Stimulated activated naive CD8-positive, alpha-beta T cell treated with anti-CD3 and anti-CD28 coated beads, Interleukin-15, Interleukin-2, amounts not matched to agents 100 ng/mL and 50 ng/mL, for 24 hours (primary cell): ENCODE measurements at regions not wholly inside any gene's neighbourhood (a gene's known extent, or its start where the extent isn't known, plus 50 kb on each side); places are given as distances from the start of the nearest gene placed in this dataset.
"Not testable (repeated sequence)": the region's sequence is repeated elsewhere in the genome, so short reads cannot be mapped to it uniquely, and the experiment has no call there.

Experiments
- H3K27ac Mint-ChIP-seq: one replicate; pipeline ENCODE4 v1.8.0; 2021; ENCODE audit warnings: mild to moderate bottlenecking, mixed read lengths
- H3K27me3 Mint-ChIP-seq: one replicate; pipeline ENCODE4 v1.8.0; 2021; ENCODE audit warnings: mixed read lengths
- H3K36me3 Mint-ChIP-seq: one replicate; pipeline ENCODE4 v1.8.0; 2021; ENCODE audit warnings: low read depth, mixed read lengths
- H3K4me1 Mint-ChIP-seq: one replicate; pipeline ENCODE4 v1.8.0; 2021; ENCODE audit warnings: low read depth, mixed read lengths
- H3K4me3 Mint-ChIP-seq: one replicate; pipeline ENCODE4 v1.8.0; 2021; ENCODE audit warnings: mild to moderate bottlenecking, mixed read lengths
- H3K9me3 Mint-ChIP-seq: one replicate; pipeline ENCODE4 v1.8.0; 2021; ENCODE audit warnings: mixed read lengths

DNA sequence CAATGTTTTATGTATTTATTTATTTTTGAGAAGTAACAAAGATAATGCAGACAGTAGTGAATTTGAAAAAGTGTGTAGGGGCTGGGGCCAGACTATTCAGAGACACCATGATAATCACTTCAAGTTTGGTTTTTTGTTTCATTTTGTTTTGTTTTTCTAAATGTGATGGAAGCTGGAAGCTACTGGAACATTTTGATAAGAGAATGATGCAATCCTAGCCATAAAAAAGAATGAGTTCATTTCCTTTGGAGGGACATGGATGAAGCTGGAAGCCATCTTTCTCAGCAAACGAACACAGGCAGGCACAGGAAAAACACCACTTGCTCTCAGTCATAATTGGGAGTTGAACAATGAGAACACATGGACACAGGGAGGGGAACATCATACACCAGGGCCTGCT lies 706.6 kb upstream of the EPHA5 start:
- no peak overlapping the region for H3K27ac Mint-ChIP-seq
- no peaks in the 10 kb centered on the region for H3K4me1 Mint-ChIP-seq
- no peaks in the 10 kb centered on the region for H3K27me3 Mint-ChIP-seq
- H3K36me3 Mint-ChIP-seq, result no peaks in the 10 kb centered on the region
- no peak overlapping the region for H3K4me3 Mint-ChIP-seq
- peaks cover 8% of the 10 kb centered on the region for H3K9me3 Mint-ChIP-seq

DNA sequence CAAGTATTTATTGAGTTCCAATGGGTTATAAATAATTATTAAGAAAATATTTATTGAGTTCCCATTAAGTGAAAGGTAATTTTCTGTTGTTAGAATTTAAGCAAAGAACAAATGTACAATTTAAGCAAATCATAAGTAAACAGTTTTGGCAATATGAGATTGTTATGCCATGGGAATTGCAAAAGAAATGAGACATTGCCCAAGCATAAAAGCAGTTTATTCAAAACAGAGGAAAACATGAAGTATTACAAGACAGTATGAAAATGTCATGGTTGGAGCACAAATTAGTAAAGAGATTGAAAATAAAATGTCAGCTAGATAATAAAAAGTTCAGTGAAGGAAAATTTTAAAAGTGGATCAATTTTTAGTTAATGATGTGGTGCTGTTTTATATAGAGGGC lies 706.1 kb upstream of the EPHA5 start:
- Mint-ChIP-seq H3K4me1 (no peaks in the 10 kb centered on the region), H3K27me3 (no peaks in the 10 kb centered on the region), H3K27ac (no peak overlapping the region), H3K9me3 (peaks cover 8% of the 10 kb centered on the region), H3K4me3 (no peak overlapping the region), H3K36me3 (no peaks in the 10 kb centered on the region)

DNA sequence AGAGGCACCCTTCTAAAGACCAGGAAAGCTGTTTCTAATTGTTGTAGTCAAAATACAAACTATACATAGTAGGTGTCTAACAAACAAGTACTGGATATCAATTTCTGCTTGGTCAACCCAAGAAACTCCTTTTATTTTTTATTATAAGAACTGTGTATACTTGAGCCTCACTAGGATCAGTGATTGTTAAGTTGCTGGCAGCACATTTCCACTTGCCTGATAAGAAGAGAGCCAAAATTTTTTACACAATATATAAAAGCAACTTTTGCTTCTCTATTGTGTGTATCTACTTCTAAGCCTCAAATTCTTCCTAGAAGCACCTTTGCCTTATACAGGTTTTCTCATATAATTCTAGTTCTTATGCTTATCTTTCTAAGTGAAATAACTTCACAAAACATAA lies 703.0 kb upstream of the EPHA5 start:
- Mint-ChIP-seq H3K4me1 (no peaks in the 10 kb centered on the region), H3K27ac (no peak overlapping the region), H3K4me3 (no peak overlapping the region), H3K27me3 (no peaks in the 10 kb centered on the region), H3K9me3 (peaks cover 8% of the 10 kb centered on the region), H3K36me3 (no peaks in the 10 kb centered on the region)

DNA sequence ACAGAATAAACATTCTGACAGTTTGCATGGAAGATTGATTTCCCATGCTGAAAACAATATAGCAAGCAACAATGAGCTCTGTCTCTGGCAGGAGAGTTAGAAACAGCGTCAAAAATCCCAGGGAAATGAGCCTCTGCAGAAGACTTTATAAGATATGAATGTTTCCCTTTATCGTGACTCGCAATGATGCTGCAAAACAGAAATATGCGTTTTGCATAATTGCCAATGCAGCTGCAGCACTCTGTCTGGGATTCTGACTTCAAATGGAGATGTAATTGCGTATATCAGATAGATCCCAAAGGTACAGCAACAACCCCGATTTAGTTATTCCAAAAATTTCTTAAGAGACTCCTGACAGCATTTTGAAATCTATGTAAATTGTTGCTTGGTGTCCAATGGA lies 702.4 kb upstream of the EPHA5 start:
- Mint-ChIP-seq H3K27ac (no peak overlapping the region), H3K36me3 (no peaks in the 10 kb centered on the region), H3K27me3 (no peaks in the 10 kb centered on the region), H3K9me3 (peaks cover 8% of the 10 kb centered on the region), H3K4me1 (no peaks in the 10 kb centered on the region), H3K4me3 (no peak overlapping the region)

DNA sequence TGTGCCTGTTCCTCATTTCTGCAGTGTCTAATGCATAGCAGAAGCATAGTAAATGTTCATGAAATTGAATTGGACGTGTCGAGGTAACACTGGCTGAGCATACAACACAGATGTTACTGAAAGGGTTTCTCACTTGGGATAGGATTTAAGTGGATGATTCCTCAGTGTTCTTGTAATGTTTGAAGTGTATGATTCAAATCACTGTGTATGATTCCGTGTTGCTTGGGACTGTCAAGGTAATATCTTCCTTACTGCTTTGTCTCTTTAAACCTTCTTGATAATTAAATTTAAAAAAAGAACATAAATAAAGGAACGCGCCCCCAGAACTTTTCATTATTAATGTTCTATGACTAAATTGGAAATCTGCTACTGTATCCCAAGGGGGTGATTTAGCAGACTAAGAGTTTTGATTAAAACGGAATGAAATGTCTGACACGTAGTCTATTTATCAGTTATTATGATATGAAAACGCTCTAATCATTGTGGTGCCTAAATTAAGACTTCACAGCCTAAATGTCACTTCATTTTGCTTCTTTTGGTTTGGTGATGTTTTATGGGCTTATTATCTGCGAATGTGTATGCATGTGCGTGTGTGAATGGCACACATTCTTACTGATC lies 696.9 kb upstream of the EPHA5 start:
- Mint-ChIP-seq H3K27me3 (no peaks in the 10 kb centered on the region), H3K9me3 (no peaks in the 10 kb centered on the region), H3K4me1 (no peaks in the 10 kb centered on the region), H3K27ac (no peak overlapping the region), H3K36me3 (no peaks in the 10 kb centered on the region), H3K4me3 (no peak overlapping the region)

DNA sequence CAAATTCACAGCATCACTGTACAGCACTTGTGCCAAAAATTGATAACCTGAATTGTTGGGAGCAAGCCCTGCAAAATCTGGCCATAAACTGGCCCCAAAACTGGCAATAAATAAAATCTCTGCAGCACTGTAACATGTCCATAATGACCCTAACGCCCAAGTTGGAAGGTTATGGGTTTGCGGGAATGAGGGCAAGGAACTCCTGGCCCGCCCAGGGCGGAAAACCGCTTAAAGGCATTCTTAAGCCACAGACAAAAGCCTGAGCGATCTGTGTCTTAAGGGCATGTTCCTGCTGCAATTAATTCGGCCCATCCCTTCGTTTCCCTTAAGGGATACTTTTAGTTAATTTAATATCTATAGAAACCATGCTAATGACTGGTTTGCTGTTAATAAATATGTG lies 690.1 kb upstream of the EPHA5 start:
- H3K9me3 Mint-ChIP-seq, H3K4me3 Mint-ChIP-seq, H3K27ac Mint-ChIP-seq, H3K4me1 Mint-ChIP-seq, H3K36me3 Mint-ChIP-seq, H3K27me3 Mint-ChIP-seq: not testable (repeated sequence)

DNA sequence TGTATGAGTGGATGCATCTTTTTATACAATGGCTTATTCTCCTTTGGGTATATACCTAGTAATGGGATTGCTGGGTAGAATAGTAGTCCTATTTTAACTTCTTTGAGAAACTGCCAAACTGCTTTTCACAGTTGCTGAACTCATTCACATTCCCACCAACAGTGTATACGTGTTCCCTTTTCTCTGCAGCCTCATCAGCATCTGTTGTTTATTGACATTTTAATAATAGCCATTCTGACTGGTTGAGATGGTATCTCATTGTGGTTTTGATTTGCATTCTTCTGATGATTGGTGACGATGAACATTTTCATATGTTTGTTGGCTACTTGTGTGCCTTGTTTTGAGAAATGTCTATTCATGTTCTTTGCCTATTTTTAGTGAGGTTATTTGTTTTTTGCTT lies 687.0 kb upstream of the EPHA5 start:
- Mint-ChIP-seq H3K4me3 (no peak overlapping the region), H3K9me3 (peaks cover 10% of the 10 kb centered on the region), H3K27ac (no peak overlapping the region), H3K36me3 (no peaks in the 10 kb centered on the region), H3K27me3 (no peaks in the 10 kb centered on the region), H3K4me1 (no peaks in the 10 kb centered on the region)

DNA sequence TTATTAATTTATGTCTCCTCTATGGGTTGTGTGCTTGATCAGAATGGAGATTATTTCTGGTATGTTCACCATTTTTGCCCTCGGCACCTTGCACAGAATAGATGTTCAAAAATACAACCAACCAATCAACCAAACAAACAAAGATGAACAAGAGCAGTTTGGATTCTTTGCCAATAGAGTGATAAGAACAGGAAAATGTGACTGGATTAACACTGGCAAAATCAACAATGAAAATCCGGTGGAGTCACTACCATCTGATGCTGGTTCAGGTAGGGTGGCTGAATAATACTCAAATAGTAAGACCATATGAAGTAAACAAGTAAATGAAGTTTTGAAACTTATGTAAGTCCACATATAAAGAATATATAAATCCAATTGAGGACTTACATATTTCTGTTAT lies 685.0 kb upstream of the EPHA5 start:
- Mint-ChIP-seq H3K27ac (no peak overlapping the region), H3K27me3 (no peaks in the 10 kb centered on the region), H3K4me1 (no peaks in the 10 kb centered on the region), H3K9me3 (peaks cover 13% of the 10 kb centered on the region), H3K36me3 (no peaks in the 10 kb centered on the region), H3K4me3 (no peak overlapping the region)

DNA sequence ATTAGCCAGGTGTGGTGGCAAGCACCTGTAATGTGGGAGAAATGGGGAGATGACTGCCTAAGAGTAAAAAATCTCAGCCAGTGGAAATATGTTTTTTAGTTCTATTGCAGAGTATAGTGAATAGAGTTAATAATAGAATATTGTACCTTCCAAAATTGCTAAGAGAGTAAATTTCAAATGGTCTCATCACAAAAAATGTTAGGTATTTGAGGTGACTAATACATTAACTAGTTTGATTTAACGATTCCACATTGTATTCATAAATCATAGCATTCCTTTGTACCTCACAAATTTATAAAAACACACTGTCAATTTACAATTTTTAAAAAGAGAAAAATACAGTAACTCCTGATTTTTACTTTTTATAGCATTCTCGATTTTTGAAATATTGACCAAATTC lies 681.5 kb upstream of the EPHA5 start:
- H3K36me3 Mint-ChIP-seq, result no peaks in the 10 kb centered on the region
- H3K4me1 Mint-ChIP-seq, result no peaks in the 10 kb centered on the region
- no peaks in the 10 kb centered on the region for H3K27me3 Mint-ChIP-seq
- peaks cover 18% of the 10 kb centered on the region for H3K9me3 Mint-ChIP-seq
- no peak overlapping the region for H3K4me3 Mint-ChIP-seq
- no peak overlapping the region for H3K27ac Mint-ChIP-seq

DNA sequence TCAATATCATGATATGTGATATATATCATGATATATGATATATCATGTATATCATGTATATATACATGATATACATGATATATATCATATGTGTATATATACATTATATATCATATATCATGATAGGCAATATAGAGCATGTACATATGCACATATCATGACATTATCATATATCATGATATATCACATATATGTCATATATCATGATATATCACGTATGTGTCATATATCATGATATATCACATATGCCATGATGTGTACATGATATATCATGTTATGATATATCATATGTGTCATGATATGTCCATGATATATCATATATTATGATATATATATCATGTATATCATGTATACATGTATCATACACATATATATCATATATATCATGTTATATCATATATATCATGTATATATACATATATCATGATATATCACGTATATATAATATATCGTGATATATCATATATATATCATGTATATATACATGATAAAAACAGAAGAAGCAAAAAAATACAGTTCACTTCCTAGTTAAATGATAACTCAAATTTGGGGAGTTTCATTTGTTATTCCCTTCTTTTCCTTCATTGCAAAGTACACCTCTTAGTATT lies 670.1 kb upstream of the EPHA5 start:
- H3K27ac Mint-ChIP-seq, result no peak overlapping the region

DNA sequence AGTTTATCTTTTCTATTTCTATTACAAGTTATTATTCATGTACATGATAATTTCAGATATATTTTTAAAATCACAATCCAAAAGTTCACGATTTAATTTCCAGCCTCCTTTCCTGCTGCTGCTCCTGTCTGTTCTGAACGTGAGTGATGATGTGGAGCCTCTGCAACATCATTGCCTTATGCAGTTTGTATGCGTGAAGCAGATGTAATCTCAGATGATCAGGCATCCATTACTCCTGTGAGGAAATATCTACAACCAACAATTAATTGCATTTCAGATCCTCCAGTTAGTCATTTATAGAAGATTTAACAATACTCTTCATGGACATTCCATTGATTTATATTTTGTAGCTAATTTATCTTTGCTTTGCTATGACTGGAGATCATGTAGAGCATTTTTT lies 668.7 kb upstream of the EPHA5 start:
- H3K4me1 Mint-ChIP-seq, result no peaks in the 10 kb centered on the region
- no peak overlapping the region for H3K27ac Mint-ChIP-seq
- no peaks in the 10 kb centered on the region for H3K27me3 Mint-ChIP-seq
- H3K9me3 Mint-ChIP-seq, result peaks cover 9% of the 10 kb centered on the region
- no peak overlapping the region for H3K4me3 Mint-ChIP-seq
- H3K36me3 Mint-ChIP-seq, result no peaks in the 10 kb centered on the region

More for the DNA sequence above, 670.1 kb upstream of the EPHA5 start:
- Mint-ChIP-seq H3K36me3 (no peaks in the 10 kb centered on the region), H3K4me3 (no peak overlapping the region), H3K9me3 (peaks cover 6% of the 10 kb centered on the region), H3K4me1 (no peaks in the 10 kb centered on the region), H3K27me3 (no peaks in the 10 kb centered on the region)

DNA sequence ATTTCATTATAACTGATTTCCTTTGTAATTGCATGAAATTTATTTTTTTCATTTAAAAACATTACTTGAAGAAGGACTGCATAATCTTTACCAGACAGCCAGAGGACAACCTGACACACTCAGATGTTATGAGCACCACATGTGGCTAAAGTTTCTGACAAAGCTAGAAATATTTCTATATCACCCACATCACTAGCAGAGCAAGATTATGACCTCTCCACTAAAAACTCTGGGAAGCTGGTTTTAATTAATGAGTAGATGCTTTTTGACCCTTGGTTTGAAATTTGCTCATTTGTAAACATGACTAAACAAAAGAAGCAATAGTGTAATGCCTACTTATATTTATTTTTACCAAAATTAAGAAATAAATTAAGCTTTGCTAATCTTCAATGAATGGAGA lies 661.5 kb upstream of the EPHA5 start:
- H3K27me3 Mint-ChIP-seq, result no peaks in the 10 kb centered on the region
- no peak overlapping the region for H3K27ac Mint-ChIP-seq
- no peaks in the 10 kb centered on the region for H3K4me1 Mint-ChIP-seq
- no peaks in the 10 kb centered on the region for H3K36me3 Mint-ChIP-seq
- peaks cover 5% of the 10 kb centered on the region for H3K9me3 Mint-ChIP-seq
- H3K4me3 Mint-ChIP-seq, result no peak overlapping the region

DNA sequence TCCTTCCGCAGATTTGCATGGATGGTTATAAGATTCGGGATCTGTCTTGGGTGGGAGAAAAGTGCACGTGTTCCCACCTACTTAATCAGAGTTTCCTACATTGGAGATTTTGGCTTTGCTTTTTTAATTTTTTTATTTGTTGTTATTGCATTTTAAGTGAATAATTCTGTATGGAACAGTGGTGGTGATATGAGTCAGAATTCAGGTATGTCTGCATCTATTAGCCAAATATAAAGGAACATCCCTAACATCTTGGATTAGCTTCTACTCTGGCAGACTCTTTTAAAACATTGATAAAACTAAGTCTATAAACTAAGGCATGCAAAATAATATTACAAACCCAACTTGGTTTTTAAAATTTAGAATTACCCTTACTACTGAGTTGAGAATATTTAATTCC lies 659.8 kb upstream of the EPHA5 start:
- H3K9me3 Mint-ChIP-seq, result peaks cover 5% of the 10 kb centered on the region
- no peaks in the 10 kb centered on the region for H3K36me3 Mint-ChIP-seq

DNA sequence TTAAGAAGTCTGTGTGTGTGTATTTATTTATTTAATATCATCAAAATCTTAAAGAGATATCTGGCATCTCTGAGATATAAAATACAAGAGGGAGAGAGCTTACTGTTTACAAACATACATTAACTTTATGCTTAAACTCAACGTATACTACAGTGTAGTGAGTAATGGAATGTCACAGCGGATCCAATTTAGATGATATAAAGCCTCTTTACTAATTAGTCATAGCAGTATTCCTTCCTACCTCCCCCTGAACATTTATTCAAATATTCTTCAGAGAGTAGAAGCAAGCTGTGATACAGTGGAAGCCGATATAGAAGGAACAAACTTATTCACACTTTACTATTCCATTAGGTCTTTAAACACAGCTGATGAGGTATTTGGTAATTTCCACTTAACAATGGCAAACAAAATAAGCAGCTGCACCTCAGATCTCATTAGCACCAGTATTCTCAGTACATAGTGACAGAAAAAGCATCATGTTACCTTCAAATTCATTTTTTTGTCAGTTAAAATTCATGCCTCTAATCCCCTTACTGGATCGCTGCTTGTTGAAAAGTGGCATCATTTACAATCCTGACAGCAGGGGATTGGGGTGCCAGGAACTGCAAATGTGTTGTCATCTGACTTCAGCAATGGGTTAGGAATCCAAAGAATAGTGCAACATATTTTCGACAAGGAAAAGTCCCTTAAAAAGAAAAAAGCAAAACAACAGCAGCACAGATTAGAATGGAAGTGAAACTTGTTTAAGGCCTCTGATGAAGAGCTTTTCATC lies 658.7 kb upstream of the EPHA5 start:
- no peak overlapping the region for H3K27ac Mint-ChIP-seq
- no peaks in the 10 kb centered on the region for H3K27me3 Mint-ChIP-seq
- H3K4me3 Mint-ChIP-seq, result no peak overlapping the region
- H3K9me3 Mint-ChIP-seq, result peaks cover 2% of the 10 kb centered on the region
- no peaks in the 10 kb centered on the region for H3K4me1 Mint-ChIP-seq
- H3K36me3 Mint-ChIP-seq, result no peaks in the 10 kb centered on the region

More for the DNA sequence above, 659.8 kb upstream of the EPHA5 start:
- H3K27ac Mint-ChIP-seq, result no peak overlapping the region
- H3K4me3 Mint-ChIP-seq, result no peak overlapping the region
- H3K27me3 Mint-ChIP-seq, result no peaks in the 10 kb centered on the region
- no peaks in the 10 kb centered on the region for H3K4me1 Mint-ChIP-seq

DNA sequence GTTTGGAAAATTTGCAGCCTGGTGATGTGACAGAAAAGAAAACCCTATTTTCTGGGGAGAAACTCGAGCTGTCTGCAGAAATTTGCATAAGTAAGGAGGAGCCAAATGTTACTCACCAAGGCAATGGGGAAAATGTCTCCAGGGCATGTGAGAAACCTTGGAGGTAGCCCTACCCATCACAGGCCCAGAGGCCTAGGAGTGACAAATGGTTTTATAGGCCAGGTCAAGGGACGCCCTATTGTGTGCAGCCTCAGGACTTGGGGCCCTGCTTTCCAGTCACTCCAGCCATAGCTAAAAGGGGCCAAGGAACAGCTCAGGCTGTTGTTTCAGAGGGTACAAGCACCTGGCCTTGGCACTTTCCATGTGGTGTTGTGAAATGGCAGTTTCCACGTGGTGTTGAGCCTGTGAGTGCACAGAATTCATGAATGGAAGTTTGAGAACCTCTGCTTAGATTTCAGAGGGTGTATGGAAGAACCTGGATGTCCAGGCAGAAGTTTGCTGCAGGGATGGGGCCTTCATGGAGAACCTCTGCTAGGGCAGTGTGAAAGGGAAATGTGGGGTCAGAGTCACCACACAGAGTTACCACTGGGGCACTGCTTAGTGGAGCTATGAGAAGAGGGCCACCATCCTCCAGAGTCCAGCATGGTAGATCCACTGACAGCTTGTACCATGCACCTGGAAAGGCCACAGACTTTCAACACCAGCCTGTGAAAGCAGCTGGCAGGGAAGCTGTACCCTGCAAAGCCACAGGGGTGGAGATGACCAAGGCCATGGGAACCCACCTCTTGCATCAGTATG lies 637.6 kb upstream of the EPHA5 start:
- no peaks in the 10 kb centered on the region for H3K4me1 Mint-ChIP-seq
- no peak overlapping the region for H3K27ac Mint-ChIP-seq
- H3K36me3 Mint-ChIP-seq, result no peaks in the 10 kb centered on the region
- H3K9me3 Mint-ChIP-seq, result peaks cover 6% of the 10 kb centered on the region
- no peak overlapping the region for H3K4me3 Mint-ChIP-seq
- no peaks in the 10 kb centered on the region for H3K27me3 Mint-ChIP-seq
